Hepatocyte (in vitro differentiated cells): ENCODE measurements at regions not wholly inside any gene's neighbourhood (a gene's known extent, or its start where the extent isn't known, plus 50 kb on each side); places are given as distances from the start of the nearest gene placed in this dataset.

ENCODE experiments used
- DNase-seq: peaks from one replicate; pipeline ENCODE4 v3.0.0-alpha.2; 2016; ENCODE audit warnings: low spot score
- H2AFZ ChIP-seq: fragments of 200-600 bp; sonication (generic); 2 replicates; pipeline ENCODE4 v1.6.0; 2016; ENCODE audit warnings: antibody characterized with exemption, mild to moderate bottlenecking
- H3K27ac ChIP-seq: fragments of 200-600 bp; sonication (generic); 2 replicates; pipeline ENCODE4 v1.5.1; 2016; ENCODE audit warnings: mild to moderate bottlenecking
- H3K27me3 ChIP-seq: fragments of 200-600 bp; sonication (generic); 2 replicates; pipeline ENCODE4 v1.6.1; 2016
- H3K36me3 ChIP-seq: fragments of 200-600 bp; sonication (generic); replicated peaks from 2 replicates; pipeline ENCODE4 v1.5.1; 2016; ENCODE audit warnings: low read depth; ENCODE audit not compliant: insufficient read depth
- H3K4me1 ChIP-seq: fragments of 200-600 bp; sonication (generic); 2 replicates; pipeline ENCODE4 v1.5.1; 2016; ENCODE audit warnings: mild to moderate bottlenecking, moderate library complexity; ENCODE audit not compliant: insufficient read depth
- H3K4me2 ChIP-seq: fragments of 200-600 bp; sonication (generic); 2 replicates; pipeline ENCODE4 v1.6.0; 2016
- H3K4me3 ChIP-seq: fragments of 200-600 bp; sonication (generic); 2 replicates; pipeline ENCODE4 v1.5.1; 2016; ENCODE audit warnings: mild to moderate bottlenecking
- H3K79me2 ChIP-seq: fragments of 200-600 bp; sonication (generic); 2 replicates; pipeline ENCODE4 v1.6.0; 2017; ENCODE audit warnings: mild to moderate bottlenecking
- H3K9me2 ChIP-seq: fragments of 200-600 bp; sonication (generic); replicated peaks from 2 replicates; pipeline ENCODE4 v1.6.0; 2017; ENCODE audit warnings: mild to moderate bottlenecking; ENCODE audit not compliant: insufficient read depth
- H3K9me3 ChIP-seq: fragments of 200-600 bp; sonication (generic); 2 replicates; pipeline ENCODE4 v1.5.1; 2016; ENCODE audit warnings: low read depth, mild to moderate bottlenecking
- H4K20me1 ChIP-seq: fragments of 200-600 bp; sonication (generic); 2 replicates; pipeline ENCODE4 v1.6.0; 2016; ENCODE audit warnings: mild to moderate bottlenecking; ENCODE audit not compliant: insufficient read depth, poor library complexity, severe bottlenecking
- CTCF ChIP-seq: fragments of 200-600 bp; sonication (generic); IDR thresholded peaks from 2 replicates; pipeline ENCODE4 v1.5.1; 2016; ENCODE audit warnings: antibody characterized with exemption, mild to moderate bottlenecking; ENCODE audit not compliant: poor library complexity
- EZH2 ChIP-seq: fragments of 200-600 bp; sonication (generic); IDR thresholded peaks from 2 replicates; pipeline ENCODE4 v1.6.1; 2016; ENCODE audit warnings: antibody characterized with exemption, mild to moderate bottlenecking, borderline replicate concordance
- EZH2phosphoT487 ChIP-seq: fragments of 200-600 bp; sonication (generic); IDR thresholded peaks from one replicate; pipeline ENCODE4 v1.6.1; 2018; ENCODE audit warnings: antibody characterized with exemption, mild to moderate bottlenecking, low read depth, moderate library complexity; ENCODE audit not compliant: unreplicated experiment, severe bottlenecking
- WGBS: methylation state at CpG from one replicate; pipeline ENCODE4 v1.1.6; 2016; ENCODE audit warnings: low lambda C conversion rate; ENCODE audit errors: missing lambda C conversion rate; 5-methylcytosine and 5-hydroxymethylcytosine counted together

GRCh38 chr2:7619203-7619970 lies 702.2 kb downstream of the RNF144A start:
- Histone ChIP-seq H3K27ac (no peak overlapping the region), H3K79me2 (no peaks in the 10 kb centered on the region), H3K9me3 (no peaks in the 10 kb centered on the region), H3K4me1 (no peaks in the 10 kb centered on the region), H3K9me2 (no peaks in the 10 kb centered on the region), H3K36me3 (no peaks in the 10 kb centered on the region), H3K4me3 (no peak overlapping the region), H3K27me3 (no peaks in the 10 kb centered on the region), H2AFZ (no peak overlapping the region), H4K20me1 (no peaks in the 10 kb centered on the region), H3K4me2 (no peak overlapping the region)
- no peak for DNase-seq
- TF ChIP-seq EZH2 = no peak
- TF ChIP-seq CTCF = no peak
- no peak for TF ChIP-seq EZH2phosphoT487
- 82% methylated on average over 8 of the region's 8 CpGs for WGBS

GRCh38 chr2:7620255-7620654 lies 703.0 kb downstream of the RNF144A start:
- H3K27me3 ChIP-seq = no peaks in the 10 kb centered on the region
- H4K20me1 ChIP-seq = no peaks in the 10 kb centered on the region
- no peak overlapping the region for H3K4me3 ChIP-seq
- H3K9me3 ChIP-seq = no peaks in the 10 kb centered on the region
- no peak overlapping the region for H2AFZ ChIP-seq
- no peaks in the 10 kb centered on the region for H3K79me2 ChIP-seq
- no peak overlapping the region for H3K4me2 ChIP-seq
- H3K9me2 ChIP-seq = no peaks in the 10 kb centered on the region
- 97% methylated on average over 1 of the region's 1 CpG for WGBS
- TF ChIP-seq EZH2phosphoT487 (no peak), CTCF (no peak), EZH2 (no peak)
- no peak for DNase-seq
- no peak overlapping the region for H3K27ac ChIP-seq
- no peaks in the 10 kb centered on the region for H3K4me1 ChIP-seq
- no peaks in the 10 kb centered on the region for H3K36me3 ChIP-seq

- no peak for TF ChIP-seq EZH2
- TF ChIP-seq EZH2phosphoT487 = no peak
- H3K4me3 ChIP-seq = no peak overlapping the region
- DNase-seq = no peak
These were observed 704.0 kb downstream of the RNF144A start for GRCh38 chr2:7621018-7621814.

More at GRCh38 chr2:7621018-7621814, 704.0 kb downstream of the RNF144A start:
- Histone ChIP-seq H3K4me1 (no peaks in the 10 kb centered on the region), H4K20me1 (no peaks in the 10 kb centered on the region), H3K27ac (no peak overlapping the region), H3K9me3 (no peaks in the 10 kb centered on the region), H2AFZ (no peak overlapping the region), H3K9me2 (no peaks in the 10 kb centered on the region), H3K4me2 (no peak overlapping the region), H3K79me2 (no peaks in the 10 kb centered on the region), H3K27me3 (no peaks in the 10 kb centered on the region), H3K36me3 (no peaks in the 10 kb centered on the region)
- 92% methylated on average over 4 of the region's 4 CpGs for WGBS
